PC-3 (cell line): ENCODE measurements at regions not wholly inside any gene's neighbourhood (a gene's known extent, or its start where the extent isn't known, plus 50 kb on each side); places are given as distances from the start of the nearest gene placed in this dataset.

Experiments used
- ATAC-seq: fragments of 200-7000 bp; cut with Tn5 transposase; 2 replicates; pipeline ENCODE4 v1.9.1; 2020; ENCODE audit warnings: mild to moderate bottlenecking, moderate library complexity
- BruUV-seq: library from RNA; stranded (reverse); fragments of 400-500 nt; replicated peaks from 2 replicates; lab custom pipeline; 2021; lab: Mats Ljungman, UMichigan
- CTCF ChIA-PET: fragments of 300-600 bp; sonication (Branson Sonifier 250); formaldehyde crosslinking; loops from one replicate; lab custom pipeline; 2022; ENCODE audit warnings: antibody characterized with exemption; lab: Charles Lee
- POLR2A ChIA-PET: fragments of 300-600 bp; sonication (Branson Sonifier 250); formaldehyde crosslinking; loops from one replicate; lab custom pipeline; 2022; ENCODE audit warnings: antibody characterized with exemption; ENCODE audit not compliant: unreplicated experiment; lab: Charles Lee
- DNase-seq: peaks from one replicate; pipeline ENCODE4 v3.0.0-alpha.2; 2015
- H2AFZ ChIP-seq: fragments of 300-600 bp; sonication (generic); 2 replicates; pipeline ENCODE4 v1.6.0; 2016; ENCODE audit warnings: antibody characterized with exemption, low read length
- H3F3A ChIP-seq: fragments of 300-600 bp; sonication (generic); one replicate; pipeline ENCODE4 v1.6.0; 2017; ENCODE audit warnings: antibody characterized with exemption, low read length, control low read depth, mild to moderate bottlenecking; ENCODE audit not compliant: unreplicated experiment
- H3K27ac ChIP-seq: fragments of 300-600 bp; sonication (generic); 2 replicates; pipeline ENCODE4 v1.5.1; 2016; ENCODE audit warnings: mild to moderate bottlenecking, low read length
- H3K27me3 ChIP-seq: fragments of 300-600 bp; sonication (generic); 2 replicates; pipeline ENCODE4 v1.6.1; 2016; ENCODE audit warnings: low read length, mixed read lengths
- H3K36me3 ChIP-seq: fragments of 300-600 bp; sonication (generic); 2 replicates; pipeline ENCODE4 v1.6.1; 2016; ENCODE audit warnings: low read depth, mixed run types, low read length, mixed read lengths
- H3K4me1 ChIP-seq: fragments of 300-600 bp; sonication (generic); 2 replicates; pipeline ENCODE4 v1.5.1; 2016; ENCODE audit warnings: low read length; ENCODE audit not compliant: insufficient read depth
- H3K4me2 ChIP-seq: fragments of 300-600 bp; sonication (generic); 2 replicates; pipeline ENCODE4 v1.6.0; 2016; ENCODE audit warnings: low read length
- H3K4me3 ChIP-seq: fragments of 300-600 bp; sonication (generic); 2 replicates; pipeline ENCODE4 v1.5.1; 2016; ENCODE audit warnings: mild to moderate bottlenecking, low read length, mixed read lengths
- H3K79me2 ChIP-seq: fragments of 300-600 bp; sonication (generic); 2 replicates; pipeline ENCODE4 v1.6.1; 2017; ENCODE audit warnings: low read length, mixed read lengths
- H3K9ac ChIP-seq: fragments of 300-600 bp; sonication (generic); 2 replicates; pipeline ENCODE4 v1.6.0; 2016; ENCODE audit warnings: mild to moderate bottlenecking, low read length
- H3K9me2 ChIP-seq: fragments of 300-600 bp; sonication (generic); replicated peaks from 2 replicates; pipeline ENCODE4 v1.6.1; 2016; ENCODE audit warnings: mixed run types, low read length, mixed read lengths
- H3K9me3 ChIP-seq: fragments of 300-600 bp; sonication (generic); 2 replicates; pipeline ENCODE4 v1.6.1; 2016; ENCODE audit warnings: low read length, mixed read lengths
- H4K20me1 ChIP-seq: fragments of 300-600 bp; sonication (generic); 2 replicates; pipeline ENCODE4 v1.6.1; 2016; ENCODE audit warnings: low read length, mixed read lengths
- CTCF ChIP-seq: fragments of 300-600 bp; sonication (generic); conservative IDR thresholded peaks from 2 replicates; pipeline ENCODE4 v1.5.1; 2017; ENCODE audit warnings: antibody characterized with exemption, low read depth, mild to moderate bottlenecking, low read length
- EZH2 ChIP-seq: fragments of 300-600 bp; sonication (generic); IDR thresholded peaks from one replicate; pipeline ENCODE4 v1.6.1; 2017; ENCODE audit warnings: antibody characterized with exemption, mild to moderate bottlenecking, low read length; ENCODE audit not compliant: unreplicated experiment
- EZH2phosphoT487 ChIP-seq: fragments of 300-600 bp; sonication (generic); IDR thresholded peaks from 2 replicates; pipeline ENCODE4 v1.6.1; 2018; ENCODE audit warnings: mild to moderate bottlenecking, antibody characterized with exemption, low read length, borderline replicate concordance
- intact Hi-C: fragments of 100-400 bp; cut with micrococcal nuclease; formaldehyde crosslinking; loops from 2 replicates; pipeline ENCODE4 v1.9.0; 2023

- TF ChIP-seq CTCF (no peak), EZH2 (no peak), EZH2phosphoT487 (no peak)
- Histone ChIP-seq H3K4me1 (peaks cover 37% of the 10 kb centered on the region), H3K79me2 (no peaks in the 10 kb centered on the region), H3F3A (peaks cover 8% of the 10 kb centered on the region), H2AFZ (no peak overlapping the region), H4K20me1 (no peaks in the 10 kb centered on the region), H3K9me3 (no peaks in the 10 kb centered on the region), H3K27me3 (no peaks in the 10 kb centered on the region), H3K4me2 (no peak overlapping the region), H3K36me3 (no peaks in the 10 kb centered on the region), H3K4me3 (no peak overlapping the region), H3K27ac (no peak overlapping the region), H3K9ac (no peak overlapping the region), H3K9me2 (no peaks in the 10 kb centered on the region)
- DNase-seq (no peak), ATAC-seq (no peak)
- ChIA-PET CTCF (no interaction called here), POLR2A (no interaction called here)
- BruUV-seq, result no TSS peak
- intact Hi-C loops, result loop anchor here (5.0 to 10.0 kb wide), 6 partner anchors 40 to 717 kb away; partner anchors contain the start of gene TCF4
Observed at GRCh38 chr18:55857409-55857808, 269.4 kb upstream of the TCF4 start.

DNA sequence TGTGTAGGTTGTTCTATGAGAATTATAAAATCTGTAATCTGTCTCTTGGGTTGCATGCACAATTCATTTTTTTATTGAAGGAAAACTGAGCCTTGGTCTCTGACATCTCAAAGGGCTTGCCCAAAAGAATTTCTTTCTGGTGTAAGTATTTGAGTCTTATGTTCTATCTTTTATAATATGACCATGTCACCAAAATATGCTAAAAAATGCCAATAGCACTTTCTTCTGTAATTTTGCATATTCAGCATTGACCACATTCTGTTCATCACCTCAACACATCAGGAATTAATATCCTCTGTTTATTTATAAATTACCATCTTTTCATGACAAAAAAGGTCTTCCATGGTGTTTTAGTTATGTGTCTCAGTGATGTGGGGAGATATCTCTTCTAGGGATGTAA lies 268.7 kb upstream of the TCF4 start:
- peaks cover 37% of the 10 kb centered on the region for H3K4me1 ChIP-seq
- H3F3A ChIP-seq, result peaks cover 8% of the 10 kb centered on the region
- ATAC-seq (peak; percentile 23), DNase-seq (peak; percentile 21)
- peak overlapping the region; percentile 62 for H3K4me2 ChIP-seq
- no peaks in the 10 kb centered on the region for H3K27me3 ChIP-seq
- intact Hi-C loops, result loop anchor here (1.0 to 10.0 kb wide), 7 partner anchors 23 to 718 kb away; partner anchors contain the start of gene TCF4
- no peak overlapping the region for H3K9ac ChIP-seq
- H3K36me3 ChIP-seq, result no peaks in the 10 kb centered on the region
- H2AFZ ChIP-seq, result no peak overlapping the region
- CTCF ChIA-PET, result no interaction called here
- H3K27ac ChIP-seq, result peak overlapping the region; percentile 72
- no peaks in the 10 kb centered on the region for H3K79me2 ChIP-seq
- H3K4me3 ChIP-seq, result peak overlapping the region; percentile 23; the same call in 1 of the 2 replicates
- TF ChIP-seq EZH2 (no peak), CTCF (no peak), EZH2phosphoT487 (no peak)
- no peaks in the 10 kb centered on the region for H3K9me3 ChIP-seq
- H3K9me2 ChIP-seq, result no peaks in the 10 kb centered on the region
- no peaks in the 10 kb centered on the region for H4K20me1 ChIP-seq
- POLR2A ChIA-PET, result no interaction called here
- BruUV-seq, result no TSS peak

DNA sequence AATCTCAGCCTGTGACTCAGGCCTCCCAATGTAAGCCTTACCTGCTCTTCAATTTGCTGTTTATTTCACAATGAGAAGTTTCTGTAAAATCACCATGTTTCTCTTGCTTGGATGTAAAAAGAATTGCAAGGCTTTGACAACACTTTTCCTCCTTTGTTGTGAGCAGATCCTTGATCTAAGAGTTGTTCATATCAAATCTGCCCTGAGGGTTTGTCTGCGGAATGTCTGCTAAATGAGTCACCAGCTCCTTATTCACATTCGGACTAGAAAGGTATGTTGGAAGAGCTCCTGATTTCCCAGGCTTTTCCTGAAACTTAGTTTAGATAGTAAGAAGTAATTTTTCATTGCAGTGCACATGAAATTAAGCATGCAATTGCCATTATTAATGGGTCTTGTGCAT lies 268.2 kb upstream of the TCF4 start:
- no peak overlapping the region for H2AFZ ChIP-seq
- intact Hi-C loops, result loop anchor here (1.0 to 10.0 kb wide), 7 partner anchors 23 to 719 kb away; partner anchors contain the start of gene TCF4

More for the DNA sequence above, 268.2 kb upstream of the TCF4 start:
- ChIA-PET POLR2A (no interaction called here), CTCF (interaction anchor here (0.6 kb wide), 1 partner anchor 172 kb away, joined by 5 read pairs; no protein-coding TSS in a partner anchor)
- DNase-seq (peak; percentile 99), ATAC-seq (peak; percentile 95)
- H3K9me2 ChIP-seq, result no peaks in the 10 kb centered on the region
- H3K9me3 ChIP-seq, result no peaks in the 10 kb centered on the region
- H3K36me3 ChIP-seq, result no peaks in the 10 kb centered on the region
- TF ChIP-seq EZH2 (no peak), EZH2phosphoT487 (no peak), CTCF (no peak)
- no peak overlapping the region for H3K9ac ChIP-seq
- H3F3A ChIP-seq, result peaks cover 8% of the 10 kb centered on the region
- BruUV-seq, result no TSS peak
- H3K27ac ChIP-seq, result peak overlapping the region; percentile 72
- peak overlapping the region; percentile 23; the same call in 1 of the 2 replicates for H3K4me3 ChIP-seq
- peak overlapping the region; percentile 62 for H3K4me2 ChIP-seq
- H4K20me1 ChIP-seq, result no peaks in the 10 kb centered on the region
- no peaks in the 10 kb centered on the region for H3K79me2 ChIP-seq
- H3K4me1 ChIP-seq, result peaks cover 37% of the 10 kb centered on the region
- H3K27me3 ChIP-seq, result no peaks in the 10 kb centered on the region
